ENCODE measurements at regions not wholly inside any gene's neighbourhood (a gene's known extent, or its start where the extent isn't known, plus 50 kb on each side); places are given as distances from the start of the nearest gene placed in this dataset.

DNA sequence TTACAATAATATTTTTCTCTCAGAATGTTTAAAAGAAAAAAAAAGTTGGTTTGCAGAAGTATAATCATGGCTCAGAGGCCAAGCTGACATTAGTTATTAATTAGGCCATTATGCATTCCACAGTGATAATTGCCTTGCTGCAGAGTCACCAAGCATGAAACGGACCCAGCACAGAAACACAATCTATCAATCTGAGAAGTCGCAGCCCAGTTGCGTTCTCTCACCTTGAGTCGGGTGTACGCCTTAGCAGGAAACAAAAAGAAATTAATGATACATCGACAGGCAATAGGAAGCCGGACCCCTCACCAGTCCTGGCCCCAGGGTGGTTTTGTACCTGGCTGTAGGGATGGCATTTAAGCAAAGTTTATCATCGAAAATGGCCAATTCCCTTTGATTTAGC is 129.7 kb downstream of the PHETA1 start:
- TF ChIP-seq RAD21 (conservative IDR thresholded peaks at IDR 0.05 in 1 of 2, IDR thresholded peaks at IDR 0.05 in 1 of 2), result no peak
- no peak for TF ChIP-seq HMGXB4 (CRISPR knock-in tag; IDR thresholded peaks at IDR 0.05; ENCODE audit: borderline replicate concordance)
- no peak for TF ChIP-seq CTCF (IDR thresholded peaks at IDR 0.05)
- TF ChIP-seq CHD4 (IDR thresholded peaks at IDR 0.05; ENCODE audit: borderline replicate concordance), result no peak
- TF ChIP-seq ESRRA (IDR thresholded peaks at IDR 0.05; ENCODE audit: borderline replicate concordance, low read length), result no peak
- TF ChIP-seq CHD2 (IDR thresholded peaks at IDR 0.05; ENCODE audit: low read length, partially characterized antibody), result no peak
- no peak for TF ChIP-seq POLR2A (IDR thresholded peaks at IDR 0.05; ENCODE audit: low read length)
- no peak for TF ChIP-seq EP300 (IDR thresholded peaks at IDR 0.05)
- TF ChIP-seq HOXA7 (CRISPR knock-in tag; IDR thresholded peaks at IDR 0.05), result no peak
- TF ChIP-seq RCOR1 (IDR thresholded peaks at IDR 0.05; ENCODE audit: low read depth, low read length), result no peak
- TF ChIP-seq, protein P1, sequence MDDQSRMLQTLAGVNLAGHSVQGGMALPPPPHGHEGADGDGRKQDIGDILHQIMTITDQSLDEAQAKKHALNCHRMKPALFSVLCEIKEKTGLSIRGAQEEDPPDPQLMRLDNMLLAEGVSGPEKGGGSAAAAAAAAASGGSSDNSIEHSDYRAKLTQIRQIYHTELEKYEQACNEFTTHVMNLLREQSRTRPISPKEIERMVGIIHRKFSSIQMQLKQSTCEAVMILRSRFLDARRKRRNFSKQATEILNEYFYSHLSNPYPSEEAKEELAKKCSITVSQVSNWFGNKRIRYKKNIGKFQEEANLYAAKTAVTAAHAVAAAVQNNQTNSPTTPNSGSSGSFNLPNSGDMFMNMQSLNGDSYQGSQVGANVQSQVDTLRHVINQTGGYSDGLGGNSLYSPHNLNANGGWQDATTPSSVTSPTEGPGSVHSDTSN (IDR thresholded peaks at IDR 0.05), result no peak

All from A549 (cell line).